K562 (cell line): ENCODE measurements at regions not wholly inside any gene's neighbourhood (a gene's known extent, or its start where the extent isn't known, plus 50 kb on each side); places are given as distances from the start of the nearest gene placed in this dataset.

Experiments
- CBFB ChIP-seq: sonication (generic); formaldehyde crosslinking; IDR thresholded peaks from 2 replicates; pipeline ENCODE4 v1.4.0; 2020; ENCODE audit warnings: mild to moderate bottlenecking, missing genetic modification reagents
- MAX ChIP-seq: sonication (generic); formaldehyde crosslinking; IDR thresholded peaks from 2 replicates; pipeline ENCODE4 v1.9.0; 2022; ENCODE audit warnings: mild to moderate bottlenecking, missing genetic modification reagents
- MXI1 ChIP-seq: IDR thresholded peaks from 2 replicates; pipeline ENCODE4 v1.6.1; 2011; ENCODE audit warnings: low read depth, mild to moderate bottlenecking, improper control_type of control experiment, low read length
- REST ChIP-seq, 2 experiments: fragments of 450-650 bp; formaldehyde crosslinking in 1 of 2; IDR thresholded peaks; 2 replicates each; pipeline versions ENCODE4 v1.4.0 to v1.6.1; 2014 to 2020; ENCODE audit warnings: mild to moderate bottlenecking in 2 of 2, borderline replicate concordance in 1 of 2, low read depth in 1 of 2
- RUNX1 ChIP-seq: sonication (generic); IDR thresholded peaks from 2 replicates; pipeline ENCODE4 v1.6.1; 2016; ENCODE audit warnings: antibody characterized with exemption, low read depth
- TAF9B ChIP-seq: fragments of 450-650 bp; IDR thresholded peaks from 2 replicates; pipeline ENCODE4 v1.6.1; 2018; ENCODE audit warnings: mild to moderate bottlenecking; ENCODE audit not compliant: partially characterized antibody
- ZBTB11 ChIP-seq, 3 experiments: fragments of 200-800 bp in 1 of 3; fragments of 250-450 bp in 1 of 3; fragments of 450-650 bp in 1 of 3; sonication (Bioruptor Pico) in 1 of 3; sonication (Bioruptor generic) in 1 of 3; formaldehyde crosslinking in 1 of 3; IDR thresholded peaks; 2 replicates each; pipeline versions ENCODE4 v1.6.1 to v1.8.0; 2016 to 2022; ENCODE audit warnings: mild to moderate bottlenecking in 2 of 3, missing genetic modification characterization in 2 of 3, missing compliant biosample characterization in 1 of 3, moderate library complexity in 1 of 3
- ZNF143 ChIP-seq: sonication (generic); formaldehyde crosslinking; IDR thresholded peaks from 2 replicates; pipeline ENCODE4 v1.9.0; 2022; ENCODE audit warnings: mild to moderate bottlenecking, missing genetic modification reagents

GRCh38 chr7:67377939-67378862, 381.6 kb downstream of the TYW1 start (continued):
- TF ChIP-seq REST (IDR thresholded peaks at IDR 0.05; ENCODE audit: borderline replicate concordance) = peak; percentile 79
- TF ChIP-seq REST (CRISPR knock-in tag; IDR thresholded peaks at IDR 0.05; ENCODE audit: low read depth) = no peak
- TF ChIP-seq RUNX1 = no peak
- TF ChIP-seq ZNF143 (CRISPR knock-in tag) = no peak
- no peak for TF ChIP-seq MXI1
- no peak for TF ChIP-seq TAF9B
- no peak for TF ChIP-seq ZBTB11 (CRISPR knock-in tag; IDR thresholded peaks at IDR 0.05)
- no peak for TF ChIP-seq CBFB (CRISPR knock-in tag)
- TF ChIP-seq MAX (CRISPR knock-in tag) = 0 out of 2 replicates have a peak, but pooled peaks have one; percentile 23
